ENCODE measurements at regions not wholly inside any gene's neighbourhood (a gene's known extent, or its start where the extent isn't known, plus 50 kb on each side); places are given as distances from the start of the nearest gene placed in this dataset.

DNA sequence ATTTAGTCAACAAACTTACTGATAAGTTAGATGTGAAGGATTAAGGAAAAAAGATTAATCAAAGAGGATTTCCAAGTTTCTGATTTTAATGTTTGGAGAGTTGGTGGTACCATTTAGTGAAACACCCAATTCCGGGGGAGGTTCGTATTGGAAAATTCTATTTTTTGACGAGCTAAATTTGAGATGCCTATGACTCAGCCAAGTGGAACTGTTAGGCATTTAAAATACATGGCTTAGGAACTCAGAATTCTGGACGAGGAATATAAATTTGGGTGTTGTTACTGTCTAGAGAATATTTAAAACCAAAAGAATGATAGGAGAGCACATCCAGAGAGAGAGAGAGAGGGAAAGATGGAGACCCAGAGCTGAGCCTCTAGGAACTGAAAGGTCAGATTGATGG is 103.6 kb downstream of the TMX3 start:
- TF ChIP-seq POLR2A (IDR thresholded peaks at IDR 0.05) (no peak), CTCF (IDR thresholded peaks at IDR 0.05) (no peak), EP300 (IDR thresholded peaks at IDR 0.05) (no peak)

Measured in ovary (tissue), 3 donors.